ENCODE measurements at regions not wholly inside any gene's neighbourhood (a gene's known extent, or its start where the extent isn't known, plus 50 kb on each side); places are given as distances from the start of the nearest gene placed in this dataset.

- Mint-ChIP-seq H3K4me3 (peak overlapping the region in 1 of 2 donors; percentile 71), H3K27me3 (ENCODE audit: low read depth in 3 of 3) (no peaks in the 10 kb centered on the region), H3K9me3 (peaks cover 0 to 10% (median 6%) of the 10 kb centered on the region in 7 donors), H3K27ac (peak overlapping the region; percentile 47 to 85 (median 69)), H3K4me1 (peaks cover 27% of the 10 kb centered on the region), H3K36me3 (peaks cover 0 to 2% of the 10 kb centered on the region in 2 donors)
- Histone ChIP-seq H3K4me1 (ENCODE audit: control insufficient read depth in 1 of 2, insufficient read depth in 2 of 2, low read length in 2 of 2) (peaks cover 16 to 22% of the 10 kb centered on the region in 2 donors), H3K27me3 (ENCODE audit: control insufficient read depth in 2 of 2, insufficient read depth in 2 of 2, low read length in 2 of 2) (no peaks in the 10 kb centered on the region), H3K4me2 (replicated peaks; ENCODE audit: extremely low read depth, low read length, poor library complexity, severe bottlenecking) (peak overlapping the region; percentile 70), H3K9me3 (replicated peaks in 1 of 2; ENCODE audit: control insufficient read depth in 1 of 2, insufficient read depth in 1 of 2, low read length in 2 of 2) (peaks cover 3 to 4% of the 10 kb centered on the region in 2 donors), H3K27ac (ENCODE audit: low read depth in 1 of 2, low read length in 2 of 2) (peak overlapping the region in 1 of 2 donors; percentile 78), H4K20me1 (ENCODE audit: insufficient read depth, low read length) (no peaks in the 10 kb centered on the region), H2AFZ (ENCODE audit: insufficient read depth, low read depth, low read length, poor library complexity, severe bottlenecking) (peak overlapping the region; percentile 75), H3K9ac (ENCODE audit: insufficient read depth, low read length, poor library complexity, severe bottlenecking) (no peak overlapping the region), H3K4me3 (replicated peaks in 1 of 3; ENCODE audit: low read depth in 2 of 3, low read length in 3 of 3) (peak overlapping the region in 1 of 3 experiments; percentile 56), H3K36me3 (replicated peaks in 1 of 2; ENCODE audit: control insufficient read depth in 1 of 2, insufficient read depth in 2 of 2, low read length in 2 of 2) (no peaks in the 10 kb centered on the region), H3K79me2 (ENCODE audit: insufficient read depth, low read length) (no peaks in the 10 kb centered on the region)
- intact Hi-C loops (cut with micrococcal nuclease): no loop called here
- TF ChIP-seq CTCF (IDR thresholded peaks at IDR 0.05): no peak
- DNase-seq: peak; percentile 7 to 26 (median 12)
- 14% methylated on average over 4 of the region's 4 CpGs for WGBS (ENCODE audit: insufficient coverage)
These were observed 536.0 kb downstream of the LMO4 start for GRCh38 chr1:87864676-87865075.

GRCh38 chr1:87866416-87866815 lies 537.7 kb downstream of the LMO4 start:
- DNase-seq: no peak
- peaks cover 0 to 10% (median 6%) of the 10 kb centered on the region in 7 donors for H3K9me3 Mint-ChIP-seq
- intact Hi-C loops (cut with micrococcal nuclease): no loop called here
- H3K27me3 Mint-ChIP-seq (ENCODE audit: low read depth in 3 of 3): no peaks in the 10 kb centered on the region
- no peak overlapping the region for H3K4me3 Mint-ChIP-seq
- peaks cover 39% of the 10 kb centered on the region for H3K4me1 Mint-ChIP-seq
- no peak overlapping the region for H2AFZ ChIP-seq (ENCODE audit: insufficient read depth, low read depth, low read length, poor library complexity, severe bottlenecking)
- peaks cover 27 to 37% of the 10 kb centered on the region in 2 donors for H3K4me1 ChIP-seq (ENCODE audit: control insufficient read depth in 1 of 2, insufficient read depth in 2 of 2, low read length in 2 of 2)
- H3K27me3 ChIP-seq (ENCODE audit: control insufficient read depth in 2 of 2, insufficient read depth in 2 of 2, low read length in 2 of 2): no peaks in the 10 kb centered on the region
- no peak overlapping the region for H3K4me3 ChIP-seq (replicated peaks in 1 of 3; ENCODE audit: low read depth in 2 of 3, low read length in 3 of 3)
- H3K27ac Mint-ChIP-seq: no peak overlapping the region
- no peak overlapping the region for H3K4me2 ChIP-seq (replicated peaks; ENCODE audit: extremely low read depth, low read length, poor library complexity, severe bottlenecking)
- TF ChIP-seq CTCF (IDR thresholded peaks at IDR 0.05): no peak
- H3K79me2 ChIP-seq (ENCODE audit: insufficient read depth, low read length): no peaks in the 10 kb centered on the region
- no peak overlapping the region for H3K27ac ChIP-seq (ENCODE audit: low read depth in 1 of 2, low read length in 2 of 2)
- H3K36me3 ChIP-seq (replicated peaks in 1 of 2; ENCODE audit: control insufficient read depth in 1 of 2, insufficient read depth in 2 of 2, low read length in 2 of 2): no peaks in the 10 kb centered on the region
- H3K9me3 ChIP-seq (replicated peaks in 1 of 2; ENCODE audit: control insufficient read depth in 1 of 2, insufficient read depth in 1 of 2, low read length in 2 of 2): peaks cover 3 to 4% of the 10 kb centered on the region in 2 donors
- no peak overlapping the region for H3K9ac ChIP-seq (ENCODE audit: insufficient read depth, low read length, poor library complexity, severe bottlenecking)
- peaks cover 0 to 2% of the 10 kb centered on the region in 2 donors for H3K36me3 Mint-ChIP-seq
- WGBS (ENCODE audit: insufficient coverage): no CpG with 5 or more reads among the region's 3 CpGs
- no peaks in the 10 kb centered on the region for H4K20me1 ChIP-seq (ENCODE audit: insufficient read depth, low read length)

Measured in CD14-positive monocyte (primary cell).